Thyroid gland (tissue), 4 donors: ENCODE measurements at regions not wholly inside any gene's neighbourhood (a gene's known extent, or its start where the extent isn't known, plus 50 kb on each side); places are given as distances from the start of the nearest gene placed in this dataset.

Source experiments
- POLR2A ChIP-seq, 2 donors: fragments of 450-650 bp; IDR thresholded peaks; one replicate each; pipeline ENCODE4 v1.6.1; 2017; ENCODE audit warnings: antibody characterized with exemption in 2 of 2, mild to moderate bottlenecking in 2 of 2, moderate library complexity in 1 of 2
- TF ChIP-seq, protein P1 (sequence below), 6 experiments: fragments of 200-600 bp in 3 of 6; fragments of 450-650 bp in 3 of 6; sonication (generic) in 3 of 6; IDR thresholded peaks; one replicate each; pipeline ENCODE4 v1.5.1; 2016 to 2019; ENCODE audit warnings: antibody characterized with exemption in 6 of 6, mild to moderate bottlenecking in 2 of 6, inconsistent platforms in 1 of 6, moderate library complexity in 1 of 6

DNA sequence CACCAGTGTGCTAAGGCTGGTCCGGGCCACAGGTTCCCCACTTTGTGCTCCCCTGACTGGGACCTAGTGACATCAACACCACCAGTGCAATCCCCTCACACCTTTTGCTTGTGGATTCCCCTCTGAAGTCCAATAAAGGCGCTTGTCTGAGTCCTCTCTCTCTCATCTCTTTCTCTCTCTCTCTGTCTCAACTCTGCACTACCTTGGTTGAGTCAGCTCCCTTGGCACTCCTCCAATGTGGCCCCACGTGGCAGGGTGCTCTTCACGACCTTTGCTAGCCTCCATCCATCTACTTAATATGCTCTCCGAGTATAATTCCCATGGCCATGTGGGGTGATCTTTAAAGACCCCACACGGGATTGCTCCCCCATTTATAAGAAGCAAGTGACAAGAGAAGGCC is 385.0 kb downstream of the CD83 start:
- TF ChIP-seq, protein P1, sequence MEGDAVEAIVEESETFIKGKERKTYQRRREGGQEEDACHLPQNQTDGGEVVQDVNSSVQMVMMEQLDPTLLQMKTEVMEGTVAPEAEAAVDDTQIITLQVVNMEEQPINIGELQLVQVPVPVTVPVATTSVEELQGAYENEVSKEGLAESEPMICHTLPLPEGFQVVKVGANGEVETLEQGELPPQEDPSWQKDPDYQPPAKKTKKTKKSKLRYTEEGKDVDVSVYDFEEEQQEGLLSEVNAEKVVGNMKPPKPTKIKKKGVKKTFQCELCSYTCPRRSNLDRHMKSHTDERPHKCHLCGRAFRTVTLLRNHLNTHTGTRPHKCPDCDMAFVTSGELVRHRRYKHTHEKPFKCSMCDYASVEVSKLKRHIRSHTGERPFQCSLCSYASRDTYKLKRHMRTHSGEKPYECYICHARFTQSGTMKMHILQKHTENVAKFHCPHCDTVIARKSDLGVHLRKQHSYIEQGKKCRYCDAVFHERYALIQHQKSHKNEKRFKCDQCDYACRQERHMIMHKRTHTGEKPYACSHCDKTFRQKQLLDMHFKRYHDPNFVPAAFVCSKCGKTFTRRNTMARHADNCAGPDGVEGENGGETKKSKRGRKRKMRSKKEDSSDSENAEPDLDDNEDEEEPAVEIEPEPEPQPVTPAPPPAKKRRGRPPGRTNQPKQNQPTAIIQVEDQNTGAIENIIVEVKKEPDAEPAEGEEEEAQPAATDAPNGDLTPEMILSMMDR (IDR thresholded peaks at IDR 0.05): no peak
- no peak for TF ChIP-seq POLR2A (IDR thresholded peaks at IDR 0.05)
